Spleen (tissue), 11 donors: ENCODE measurements at regions not wholly inside any gene's neighbourhood (a gene's known extent, or its start where the extent isn't known, plus 50 kb on each side); places are given as distances from the start of the nearest gene placed in this dataset.
"Not testable (repeated sequence)": the region's sequence is repeated elsewhere in the genome, so short reads cannot be mapped to it uniquely, and the experiment has no call there.

Experiments used
- DNase-seq: peaks from one replicate; pipeline ENCODE4 v3.0.0-alpha.2; 2020
- H3K27ac ChIP-seq, 8 donors: fragments of 200-600 bp; sonication (generic) in 7 of 8; 1 replicate in 4 of 8; 2 replicates in 4 of 8; pipeline versions ENCODE4 v1.5.0 to v1.8.0; 2016 to 2021; ENCODE audit warnings: inconsistent platforms in 4 of 8, mild to moderate bottlenecking in 4 of 8, moderate library complexity in 1 of 8
- H3K27me3 ChIP-seq, 7 donors: fragments of 200-600 bp; sonication (generic) in 6 of 7; replicated peaks in 1 of 7; 1 replicate in 4 of 7; 2 replicates in 3 of 7; pipeline versions ENCODE4 v1.5.0 to v1.8.0; 2016 to 2021; ENCODE audit warnings: inconsistent platforms in 3 of 7, mild to moderate bottlenecking in 1 of 7
- H3K36me3 ChIP-seq, 6 donors: fragments of 200-600 bp; sonication (generic) in 5 of 6; 1 replicate in 4 of 6; 2 replicates in 2 of 6; pipeline versions ENCODE4 v1.5.0 to v1.8.0; 2016 to 2021; ENCODE audit warnings: inconsistent platforms in 2 of 6
- H3K4me1 ChIP-seq, 6 donors: fragments of 200-600 bp; sonication (generic) in 5 of 6; 1 replicate in 3 of 6; 2 replicates in 3 of 6; pipeline versions ENCODE4 v1.5.0 to v1.8.0; 2016 to 2021; ENCODE audit warnings: inconsistent platforms in 3 of 6
- H3K4me3 ChIP-seq, 8 donors: fragments of 200-600 bp; sonication (generic) in 7 of 8; 1 replicate in 4 of 8; 2 replicates in 4 of 8; pipeline versions ENCODE4 v1.5.0 to v1.8.0; 2016 to 2021; ENCODE audit warnings: inconsistent platforms in 4 of 8, mild to moderate bottlenecking in 4 of 8, moderate library complexity in 2 of 8
- H3K9me3 ChIP-seq, 8 donors: fragments of 200-600 bp; sonication (generic) in 7 of 8; 1 replicate in 4 of 8; 2 replicates in 4 of 8; pipeline versions ENCODE4 v1.5.0 to v1.8.0; 2016 to 2021; ENCODE audit warnings: inconsistent platforms in 4 of 8
- POLR2A ChIP-seq, 3 donors: fragments of 450-650 bp; IDR thresholded peaks; one replicate each; pipeline ENCODE4 v1.5.1; 2017; ENCODE audit warnings: antibody characterized with exemption in 3 of 3, mild to moderate bottlenecking in 1 of 3
- POLR2AphosphoS5 ChIP-seq, 3 donors: sonication (generic); formaldehyde crosslinking; IDR thresholded peaks; one replicate each; pipeline ENCODE4 v1.5.1; 2017; ENCODE audit warnings: antibody characterized with exemption in 3 of 3
- WGBS, 5 donors: extraction: QIAGEN DNeasy Blood & Tissue Kit in 3 of 5; methylation state at CpG; one replicate each; pipeline versions ENCODE4 v1.1.5 to v1.1.7; 2013 to 2018; 5-methylcytosine and 5-hydroxymethylcytosine counted together
- intact Hi-C: fragments of 100-400 bp; cut with DNase I; formaldehyde crosslinking; loops from one replicate; pipeline ENCODE4 v1.15.0; 2023; ENCODE audit warnings: low total_unique reads
- TF ChIP-seq, protein P1 (sequence below), 11 experiments: fragments of 200-600 bp in 7 of 11; fragments of 450-650 bp in 4 of 11; sonication (generic) in 4 of 11; IDR thresholded peaks in 8 of 11; conservative IDR thresholded peaks in 3 of 11; 1 replicate in 7 of 11; 2 replicates in 4 of 11; pipeline versions ENCODE4 v1.4.0 to v1.8.0; 2016 to 2021; ENCODE audit warnings: antibody characterized with exemption in 11 of 11, inconsistent platforms in 4 of 11, mild to moderate bottlenecking in 1 of 11
- donor health status: healthy with polysubstance abuse.
- donor health status: DM: no; HTN: no; CAD: no; lungs with moderate emphysema.
- donor health status: DM: no; HTN: no; CAD: no.
- donor health status: Bipolar disorder and iron deficiency.
- donor health status: healthy.
- donor health status: DM: no; HTN: no; CAD: no.
- donor health status: DM: yes; HTN: yes; CAD: no.

DNA sequence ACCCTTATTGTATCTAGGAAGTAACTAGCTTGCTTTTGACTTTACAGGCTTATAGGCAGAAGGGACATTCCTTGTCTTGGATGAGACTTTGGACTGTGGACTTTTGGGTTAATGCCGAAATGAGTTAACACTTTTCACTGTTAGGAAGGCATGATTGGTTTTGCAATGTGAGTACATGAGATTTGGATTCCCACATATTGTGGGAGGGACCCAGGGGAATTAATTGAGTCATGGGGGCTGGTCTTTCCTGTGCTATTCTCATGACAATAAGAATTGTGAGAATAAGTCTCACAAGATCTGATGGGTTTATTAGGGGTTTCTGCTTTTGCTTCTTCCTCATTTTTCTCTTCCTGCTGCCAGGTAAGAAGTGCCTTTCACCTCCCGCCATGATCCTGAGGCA lies 417.5 kb downstream of the HINT1 start:
- no peak overlapping the region for H3K4me3 ChIP-seq
- intact Hi-C loops = no loop called here
- 80 to 98% (median 94%) methylated on average over 2 of the region's 2 CpGs for WGBS, 5 donors
- DNase-seq = no peak
- H3K27me3 ChIP-seq = no peaks in the 10 kb centered on the region
- H3K27ac ChIP-seq = no peak overlapping the region
- H3K4me1 ChIP-seq = no peaks in the 10 kb centered on the region
- TF ChIP-seq POLR2A (IDR thresholded peaks at IDR 0.05) (no peak), POLR2AphosphoS5 (IDR thresholded peaks at IDR 0.05) (no peak)
- TF ChIP-seq, protein P1, sequence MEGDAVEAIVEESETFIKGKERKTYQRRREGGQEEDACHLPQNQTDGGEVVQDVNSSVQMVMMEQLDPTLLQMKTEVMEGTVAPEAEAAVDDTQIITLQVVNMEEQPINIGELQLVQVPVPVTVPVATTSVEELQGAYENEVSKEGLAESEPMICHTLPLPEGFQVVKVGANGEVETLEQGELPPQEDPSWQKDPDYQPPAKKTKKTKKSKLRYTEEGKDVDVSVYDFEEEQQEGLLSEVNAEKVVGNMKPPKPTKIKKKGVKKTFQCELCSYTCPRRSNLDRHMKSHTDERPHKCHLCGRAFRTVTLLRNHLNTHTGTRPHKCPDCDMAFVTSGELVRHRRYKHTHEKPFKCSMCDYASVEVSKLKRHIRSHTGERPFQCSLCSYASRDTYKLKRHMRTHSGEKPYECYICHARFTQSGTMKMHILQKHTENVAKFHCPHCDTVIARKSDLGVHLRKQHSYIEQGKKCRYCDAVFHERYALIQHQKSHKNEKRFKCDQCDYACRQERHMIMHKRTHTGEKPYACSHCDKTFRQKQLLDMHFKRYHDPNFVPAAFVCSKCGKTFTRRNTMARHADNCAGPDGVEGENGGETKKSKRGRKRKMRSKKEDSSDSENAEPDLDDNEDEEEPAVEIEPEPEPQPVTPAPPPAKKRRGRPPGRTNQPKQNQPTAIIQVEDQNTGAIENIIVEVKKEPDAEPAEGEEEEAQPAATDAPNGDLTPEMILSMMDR (IDR thresholded peaks at IDR 0.05 in 8 of 11, conservative IDR thresholded peaks at IDR 0.05 in 3 of 11) = no peak
- no peaks in the 10 kb centered on the region for H3K36me3 ChIP-seq
- H3K9me3 ChIP-seq = peaks cover 0 to 17% (median 2%) of the 10 kb centered on the region in 8 donors

DNA sequence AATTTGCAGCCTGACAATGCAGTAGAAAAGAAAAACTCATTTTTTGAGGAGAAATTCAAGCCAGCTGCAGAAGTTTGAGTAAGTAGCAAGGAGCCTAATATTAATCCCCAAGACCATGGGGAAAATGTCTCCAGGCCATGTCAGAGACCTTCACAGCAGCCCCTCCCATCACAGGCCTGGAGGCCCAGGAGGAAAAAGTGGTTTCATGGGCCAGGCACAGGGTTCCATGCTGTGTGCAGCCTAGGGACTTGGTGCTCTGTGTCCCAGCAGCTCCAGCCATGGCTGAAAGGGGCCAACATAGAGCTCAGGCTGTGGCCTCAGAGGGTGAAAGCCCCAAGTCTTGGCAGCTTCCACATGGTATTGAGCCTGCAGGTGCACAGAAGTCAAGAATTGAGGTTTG lies 418.4 kb downstream of the HINT1 start:
- H3K4me1 ChIP-seq, H3K27me3 ChIP-seq, DNase-seq, H3K27ac ChIP-seq, H3K4me3 ChIP-seq, H3K36me3 ChIP-seq, intact Hi-C loops: not testable (repeated sequence)
- H3K9me3 ChIP-seq = peaks cover 0 to 17% (median 2%) of the 10 kb centered on the region in 8 donors

DNA sequence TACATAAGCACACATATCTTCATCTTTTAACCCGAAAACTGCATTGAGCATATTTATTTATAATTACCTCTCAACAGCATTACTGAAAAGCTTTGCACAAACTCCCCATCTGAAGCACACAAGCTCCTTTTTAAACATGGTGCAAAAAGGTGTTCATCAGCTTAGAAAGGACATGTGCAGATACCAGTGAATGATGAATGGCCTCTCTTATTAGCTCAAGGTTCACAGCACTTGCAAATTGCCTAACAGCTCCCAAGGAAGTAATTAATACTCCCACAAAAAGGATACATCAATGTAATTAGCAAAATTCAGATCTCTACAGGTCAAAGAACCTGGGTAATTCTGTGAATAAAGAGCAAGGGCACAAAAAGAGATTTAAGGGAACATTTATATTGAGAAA lies 422.0 kb downstream of the HINT1 start:
- H3K27ac ChIP-seq = no peak overlapping the region
- WGBS, 5 donors = 84 to 94% (median 87%) methylated on average over 1 of the region's 1 CpG
- H3K27me3 ChIP-seq = no peaks in the 10 kb centered on the region
- intact Hi-C loops = no loop called here
- DNase-seq = no peak
- TF ChIP-seq POLR2AphosphoS5 (IDR thresholded peaks at IDR 0.05) (no peak), POLR2A (IDR thresholded peaks at IDR 0.05) (no peak)
- TF ChIP-seq, protein P1 (IDR thresholded peaks at IDR 0.05 in 8 of 11, conservative IDR thresholded peaks at IDR 0.05 in 3 of 11) = no peak
- H3K4me1 ChIP-seq = no peaks in the 10 kb centered on the region
- H3K9me3 ChIP-seq = peaks cover 0 to 36% (median 19%) of the 10 kb centered on the region in 8 donors
- no peak overlapping the region for H3K4me3 ChIP-seq
- no peaks in the 10 kb centered on the region for H3K36me3 ChIP-seq

DNA sequence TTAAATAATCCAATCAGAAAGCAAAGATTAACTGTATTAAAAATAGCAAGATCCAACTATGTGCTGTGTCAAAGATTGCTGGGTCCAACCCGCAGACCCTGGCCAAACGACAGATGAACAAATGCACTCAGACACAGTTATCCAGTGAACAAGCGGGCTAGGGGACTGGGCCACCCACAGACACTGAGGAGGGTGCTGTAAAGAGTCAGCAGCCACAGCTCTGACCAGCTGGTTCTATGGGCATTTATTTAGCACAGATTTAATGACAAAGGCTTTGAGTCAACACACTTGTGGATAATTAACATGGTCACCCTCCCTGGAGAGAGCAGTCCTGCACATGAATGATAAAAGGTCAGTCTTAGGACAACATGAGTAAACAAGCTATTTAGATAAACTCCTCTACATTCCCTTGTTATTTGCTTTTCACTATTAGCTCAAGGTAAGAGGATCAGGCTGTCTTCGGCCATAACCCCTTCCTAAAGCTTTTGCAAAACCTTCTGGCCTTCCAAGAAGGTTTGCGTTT lies 424.9 kb downstream of the HINT1 start:
- DNase-seq = no peak
- Histone ChIP-seq H3K36me3 (no peaks in the 10 kb centered on the region), H3K27me3 (no peaks in the 10 kb centered on the region), H3K9me3 (peaks cover 0 to 24% (median 15%) of the 10 kb centered on the region in 8 donors), H3K27ac (no peak overlapping the region), H3K4me1 (no peaks in the 10 kb centered on the region), H3K4me3 (no peak overlapping the region)
- TF ChIP-seq POLR2A (IDR thresholded peaks at IDR 0.05) (no peak), POLR2AphosphoS5 (IDR thresholded peaks at IDR 0.05) (no peak)
- TF ChIP-seq, protein P1 (IDR thresholded peaks at IDR 0.05 in 8 of 11, conservative IDR thresholded peaks at IDR 0.05 in 3 of 11) = no peak
- intact Hi-C loops = no loop called here
- 85 to 92% (median 91%) methylated on average over 5 of the region's 5 CpGs for WGBS, 5 donors

DNA sequence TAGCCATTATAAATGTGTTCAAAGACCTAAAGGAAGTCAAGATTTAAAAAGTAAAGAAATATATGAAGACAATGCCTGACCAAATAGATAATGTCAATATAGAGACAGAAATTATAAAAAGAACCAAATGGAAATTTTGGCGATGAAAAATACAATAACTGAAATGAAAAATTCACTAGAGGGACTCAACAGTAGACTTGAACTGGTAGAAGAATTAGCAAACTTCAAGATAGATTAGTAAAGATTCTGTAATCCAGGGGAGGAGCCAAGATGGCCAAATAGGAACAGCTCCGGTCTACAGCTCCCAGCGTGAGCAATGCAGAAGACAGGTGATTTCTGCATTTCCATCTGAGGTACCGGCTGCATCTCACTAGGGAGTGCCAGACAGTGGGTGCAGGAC lies 433.2 kb downstream of the HINT1 start:
- Histone ChIP-seq H3K27me3 (no peaks in the 10 kb centered on the region), H3K36me3 (no peaks in the 10 kb centered on the region), H3K4me3 (no peak overlapping the region), H3K4me1 (no peaks in the 10 kb centered on the region), H3K27ac (no peak overlapping the region), H3K9me3 (peaks cover 3 to 26% (median 14%) of the 10 kb centered on the region in 8 donors)
- DNase-seq = no peak
- TF ChIP-seq POLR2AphosphoS5 (IDR thresholded peaks at IDR 0.05) = no peak
- TF ChIP-seq POLR2A (IDR thresholded peaks at IDR 0.05) = no peak
- TF ChIP-seq, protein P1 (IDR thresholded peaks at IDR 0.05 in 8 of 11, conservative IDR thresholded peaks at IDR 0.05 in 3 of 11) = no peak
- intact Hi-C loops = no loop called here
- WGBS, 5 donors = 92 to 99% (median 98%) methylated on average over 4 of the region's 4 CpGs
